ENCODE measurements at regions not wholly inside any gene's neighbourhood (a gene's known extent, or its start where the extent isn't known, plus 50 kb on each side); places are given as distances from the start of the nearest gene placed in this dataset.

GRCh38 chr9:115237385-115237998, 119.5 kb upstream of the TNC start:
- in situ Hi-C loops (cut with MboI; ENCODE audit: low pct_unique_long_range_greater_than_20kb in 2 of 9, low sequenced_read_pairs in 9 of 9, unreplicated experiment in 9 of 9): loop anchor here in 1 of 9 experiments (25.0 kb wide), 1 partner anchor 275 kb away; no protein-coding TSS in a partner anchor

GRCh38 chr9:115240676-115241075, 122.7 kb upstream of the TNC start:
- ATAC-seq (replicated peaks in 6 of 8): no peak

More at GRCh38 chr9:115237385-115237998, 119.5 kb upstream of the TNC start:
- WGBS, 10 experiments: 6 to 100% (median 82%) methylated on average over 1 to 6 of the region's 7 CpGs
- H3K4me3 ChIP-seq: no peak overlapping the region
- no peak overlapping the region for H3K27ac ChIP-seq
- H3K4me1 ChIP-seq (replicated peaks in 1 of 2): peaks cover 10 to 11% of the 10 kb centered on the region in 2 donors
- ATAC-seq (replicated peaks in 6 of 8): peak in 3 of 8 experiments; percentile 49 to 62 (median 62)

GRCh38 chr9:115241641-115242040, 123.7 kb upstream of the TNC start:
- Histone ChIP-seq H3K27ac (no peak overlapping the region), H3K4me1 (replicated peaks in 1 of 2) (no peaks in the 10 kb centered on the region), H3K4me3 (no peak overlapping the region)
- ATAC-seq (replicated peaks in 6 of 8): no peak
- 0 to 91% (median 40%) methylated on average over 1 to 2 of the region's 2 CpGs; no CpG with 5 or more reads in 1 of the 10 experiments for WGBS, 10 experiments
- in situ Hi-C loops (cut with MboI; ENCODE audit: low pct_unique_long_range_greater_than_20kb in 2 of 9, low sequenced_read_pairs in 9 of 9, unreplicated experiment in 9 of 9): loop anchor here in 1 of 9 experiments (25.0 kb wide), 1 partner anchor 271 kb away; no protein-coding TSS in a partner anchor

More at GRCh38 chr9:115240676-115241075, 122.7 kb upstream of the TNC start:
- 58 to 100% (median 100%) methylated on average over 1 of the region's 1 CpG; no CpG with 5 or more reads in 3 of the 10 experiments for WGBS, 10 experiments
- no peaks in the 10 kb centered on the region for H3K4me1 ChIP-seq (replicated peaks in 1 of 2)
- in situ Hi-C loops (cut with MboI; ENCODE audit: low pct_unique_long_range_greater_than_20kb in 2 of 9, low sequenced_read_pairs in 9 of 9, unreplicated experiment in 9 of 9): loop anchor here in 1 of 9 experiments (25.0 kb wide), 1 partner anchor 272 kb away; no protein-coding TSS in a partner anchor
- no peak overlapping the region for H3K27ac ChIP-seq
- H3K4me3 ChIP-seq: no peak overlapping the region

DNA sequence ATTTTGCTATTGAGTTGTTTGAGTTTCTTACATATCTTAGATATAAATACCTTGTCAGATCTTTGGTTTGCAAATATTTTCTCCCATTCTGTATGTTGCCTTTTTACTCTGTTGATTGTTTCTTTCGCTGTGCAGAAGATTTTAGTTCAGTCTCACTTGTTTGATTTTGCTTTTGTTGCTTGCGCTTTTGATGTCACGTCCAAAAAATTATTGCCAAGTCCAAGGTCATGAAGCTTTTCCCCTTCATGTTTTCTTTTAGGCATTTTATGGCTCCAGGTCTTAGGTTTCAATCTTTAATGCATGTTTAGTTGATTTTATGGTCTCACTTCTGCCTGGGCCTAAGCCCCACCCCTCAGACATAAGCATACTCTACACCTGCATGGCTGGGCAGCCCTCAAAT, 131.5 kb upstream of the TNC start:
- 76 to 94% (median 83%) methylated on average over 1 to 3 of the region's 3 CpGs for WGBS, 10 experiments
- Histone ChIP-seq H3K4me3 (no peak overlapping the region), H3K27ac (no peak overlapping the region), H3K4me1 (replicated peaks in 1 of 2) (no peaks in the 10 kb centered on the region)
- no peak for ATAC-seq (replicated peaks in 6 of 8)
- in situ Hi-C loops (cut with MboI; ENCODE audit: low pct_unique_long_range_greater_than_20kb in 2 of 9, low sequenced_read_pairs in 9 of 9, unreplicated experiment in 9 of 9): loop anchor here in 1 of 9 experiments (25.0 kb wide), 1 partner anchor 263 kb away; no protein-coding TSS in a partner anchor

- no peak overlapping the region for H3K4me3 ChIP-seq
Observed at GRCh38 chr9:115250621-115251032, 132.7 kb upstream of the TNC start.

DNA sequence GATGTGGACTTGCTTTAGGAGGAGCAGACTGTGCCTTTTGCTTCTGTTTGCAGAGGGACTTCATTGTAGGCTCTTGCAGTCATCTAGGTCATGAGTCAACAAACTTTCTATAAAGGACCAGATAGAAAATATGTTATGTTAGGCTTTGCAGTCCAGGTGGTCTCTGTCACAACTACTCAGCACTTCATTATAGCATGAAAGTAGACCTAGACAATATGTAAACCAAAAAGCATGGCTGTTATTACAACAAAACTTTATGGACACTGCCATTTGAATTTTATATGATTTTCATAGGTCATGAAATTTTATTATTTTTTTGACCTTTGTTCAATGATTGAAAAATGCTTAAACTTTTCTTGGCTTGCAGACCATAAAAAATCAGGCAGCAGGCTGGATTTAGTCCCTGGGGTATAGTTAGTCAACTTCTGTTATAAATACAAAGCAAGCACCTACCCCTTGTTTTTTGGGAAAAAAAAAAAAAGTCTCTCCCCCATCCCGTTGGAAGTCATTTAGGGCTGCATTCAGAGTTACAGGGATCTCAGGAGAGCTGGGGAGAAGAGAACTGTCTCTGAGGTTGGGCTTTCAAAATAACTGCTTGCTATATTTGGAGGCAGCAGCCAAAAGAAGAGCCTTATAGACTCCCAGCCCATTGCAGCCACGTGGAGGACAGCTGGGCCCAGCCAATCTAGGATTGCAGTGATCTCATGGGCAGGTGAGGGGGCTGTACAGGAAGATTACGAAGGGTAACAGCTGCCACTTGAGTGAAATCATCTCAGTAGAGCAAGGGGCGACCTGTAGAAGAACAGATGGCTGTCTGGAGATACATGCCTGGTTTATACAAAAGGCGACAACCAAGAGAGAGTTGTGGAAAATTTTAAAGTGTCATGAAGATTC, 136.6 kb upstream of the TNC start:
- in situ Hi-C loops (cut with MboI; ENCODE audit: low pct_unique_long_range_greater_than_20kb in 2 of 9, low sequenced_read_pairs in 9 of 9, unreplicated experiment in 9 of 9): no loop called here
- H3K4me3 ChIP-seq: no peak overlapping the region
- H3K27ac ChIP-seq: no peak overlapping the region
- 20 to 87% (median 78%) methylated on average over 1 to 5 of the region's 5 CpGs; no CpG with 5 or more reads in 1 of the 10 experiments for WGBS, 10 experiments
- H3K4me1 ChIP-seq (replicated peaks in 1 of 2): no peaks in the 10 kb centered on the region
- ATAC-seq (replicated peaks in 6 of 8): peak in 2 of 8 experiments; percentile 21 to 27

More at GRCh38 chr9:115250621-115251032, 132.7 kb upstream of the TNC start:
- in situ Hi-C loops (cut with MboI; ENCODE audit: low pct_unique_long_range_greater_than_20kb in 2 of 9, low sequenced_read_pairs in 9 of 9, unreplicated experiment in 9 of 9): no loop called here
- Histone ChIP-seq H3K27ac (no peak overlapping the region), H3K4me1 (replicated peaks in 1 of 2) (no peaks in the 10 kb centered on the region)
- ATAC-seq (replicated peaks in 6 of 8): peak in 3 of 8 experiments; percentile 25 to 63 (median 27)
- WGBS, 10 experiments: 0 to 57% (median 31%) methylated on average over 1 of the region's 1 CpG; no CpG with 5 or more reads in 6 of the 10 experiments

DNA sequence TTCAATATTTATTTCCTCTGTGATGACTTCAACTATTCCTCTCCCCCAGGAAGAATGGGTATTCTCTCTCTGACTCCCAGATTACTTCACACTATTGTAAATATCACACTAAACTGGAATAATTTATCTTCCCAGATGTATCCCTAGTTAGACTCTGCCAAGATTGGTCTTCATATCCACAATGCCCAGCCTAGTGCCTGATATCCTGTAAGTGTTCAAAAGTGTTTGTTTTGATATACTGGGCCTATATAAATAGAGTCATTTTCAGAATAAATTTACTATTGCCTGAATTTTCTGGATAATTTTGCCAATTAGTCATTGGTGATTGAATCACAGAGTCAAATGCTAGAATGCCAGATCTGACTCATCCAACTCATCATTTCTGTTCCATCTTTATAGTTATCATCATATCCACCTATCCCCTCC, 143.7 kb upstream of the TNC start:
- Histone ChIP-seq H3K27ac (no peak overlapping the region), H3K4me3 (no peak overlapping the region), H3K4me1 (replicated peaks in 1 of 2) (no peaks in the 10 kb centered on the region)
- in situ Hi-C loops (cut with MboI; ENCODE audit: low pct_unique_long_range_greater_than_20kb in 2 of 9, low sequenced_read_pairs in 9 of 9, unreplicated experiment in 9 of 9): no loop called here
- ATAC-seq (replicated peaks in 6 of 8): peak in 2 of 8 experiments; percentile 3 to 53

- H3K4me1 ChIP-seq (replicated peaks in 1 of 2): no peaks in the 10 kb centered on the region
- H3K27ac ChIP-seq: no peak overlapping the region
- ATAC-seq (replicated peaks in 6 of 8): peak; percentile 79 to 99 (median 94)
- H3K4me3 ChIP-seq: no peak overlapping the region
- in situ Hi-C loops (cut with MboI; ENCODE audit: low pct_unique_long_range_greater_than_20kb in 2 of 9, low sequenced_read_pairs in 9 of 9, unreplicated experiment in 9 of 9): no loop called here
Observed at GRCh38 chr9:115262477-115262876, 144.5 kb upstream of the TNC start.

DNA sequence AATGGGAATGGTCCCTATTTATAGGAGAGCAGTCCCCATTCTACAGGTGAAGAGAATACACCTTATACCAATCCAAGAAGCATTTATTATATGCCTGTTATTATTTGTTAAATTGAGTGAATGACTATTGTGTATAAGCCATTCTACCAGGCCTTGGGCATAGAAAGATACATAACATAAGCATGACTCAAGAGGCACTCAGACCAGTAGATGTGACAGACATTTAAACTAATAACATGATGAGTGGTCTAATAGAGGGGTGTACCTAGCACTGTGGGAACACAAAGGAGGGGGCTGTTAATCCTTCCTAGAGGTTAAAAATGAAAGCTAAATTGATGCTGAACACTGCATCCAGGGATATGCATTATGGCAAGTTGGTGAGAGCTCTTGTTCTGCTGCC, 145.0 kb upstream of the TNC start:
- Histone ChIP-seq H3K27ac (no peak overlapping the region), H3K4me3 (no peak overlapping the region), H3K4me1 (replicated peaks in 1 of 2) (no peaks in the 10 kb centered on the region)
- in situ Hi-C loops (cut with MboI; ENCODE audit: low pct_unique_long_range_greater_than_20kb in 2 of 9, low sequenced_read_pairs in 9 of 9, unreplicated experiment in 9 of 9): no loop called here
- peak in 3 of 8 experiments; percentile 4 to 29 (median 13) for ATAC-seq (replicated peaks in 6 of 8)

GRCh38 chr9:115263371-115264075, 145.6 kb upstream of the TNC start:
- Histone ChIP-seq H3K4me3 (no peak overlapping the region), H3K4me1 (replicated peaks in 1 of 2) (no peaks in the 10 kb centered on the region), H3K27ac (no peak overlapping the region)
- in situ Hi-C loops (cut with MboI; ENCODE audit: low pct_unique_long_range_greater_than_20kb in 2 of 9, low sequenced_read_pairs in 9 of 9, unreplicated experiment in 9 of 9): no loop called here
- 39 to 100% (median 72%) methylated on average over 1 to 2 of the region's 2 CpGs for WGBS, 10 experiments
- no peak for ATAC-seq (replicated peaks in 6 of 8)

DNA sequence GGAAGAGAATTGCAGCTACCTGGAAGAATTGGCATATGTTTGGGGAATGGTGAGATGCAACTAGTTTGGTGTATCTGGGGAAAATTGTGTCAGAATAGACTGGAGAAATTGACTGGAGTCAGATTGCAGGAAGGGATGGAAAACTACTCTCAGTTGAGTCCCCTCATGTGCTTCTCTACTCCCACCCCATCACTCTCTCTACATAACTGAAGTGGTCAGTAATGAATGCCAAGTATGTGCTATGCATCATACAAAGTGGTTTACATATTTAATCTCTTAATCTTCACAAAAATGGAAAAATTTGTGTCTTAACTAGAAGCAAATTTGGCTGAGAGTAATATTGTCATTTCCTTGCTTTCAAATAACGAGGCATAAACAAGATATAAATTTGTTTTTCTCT, 146.4 kb upstream of the TNC start:
- ATAC-seq (replicated peaks in 6 of 8): no peak
- in situ Hi-C loops (cut with MboI; ENCODE audit: low pct_unique_long_range_greater_than_20kb in 2 of 9, low sequenced_read_pairs in 9 of 9, unreplicated experiment in 9 of 9): no loop called here
- H3K4me1 ChIP-seq (replicated peaks in 1 of 2): no peaks in the 10 kb centered on the region
- H3K27ac ChIP-seq: no peak overlapping the region
- H3K4me3 ChIP-seq: no peak overlapping the region
- WGBS, 10 experiments: 14 to 83% (median 56%) methylated on average over 1 of the region's 1 CpG; no CpG with 5 or more reads in 3 of the 10 experiments

GRCh38 chr9:115267790-115268189, 149.8 kb upstream of the TNC start:
- H3K4me1 ChIP-seq (replicated peaks in 1 of 2): no peaks in the 10 kb centered on the region
- peak in 1 of 8 experiments; percentile 26 for ATAC-seq (replicated peaks in 6 of 8)
- 29 to 100% (median 73%) methylated on average over 1 to 3 of the region's 3 CpGs for whole genome bisulfite sequencing, 10 experiments
- no peak overlapping the region for H3K4me3 ChIP-seq
- H3K27ac ChIP-seq: no peak overlapping the region
- in situ Hi-C loops (cut with MboI; ENCODE audit: low pct_unique_long_range_greater_than_20kb in 2 of 9, low sequenced_read_pairs in 9 of 9, unreplicated experiment in 9 of 9): no loop called here

- Histone ChIP-seq H3K27ac (no peak overlapping the region), H3K4me3 (no peak overlapping the region), H3K4me1 (replicated peaks in 1 of 2) (no peaks in the 10 kb centered on the region)
- 60 to 100% (median 90%) methylated on average over 1 to 4 of the region's 5 CpGs; no CpG with 5 or more reads in 6 of the 10 experiments for WGBS, 10 experiments
- ATAC-seq (replicated peaks in 6 of 8): no peak
- in situ Hi-C loops (cut with MboI; ENCODE audit: low pct_unique_long_range_greater_than_20kb in 2 of 9, low sequenced_read_pairs in 9 of 9, unreplicated experiment in 9 of 9): no loop called here
Observed at GRCh38 chr9:115275753-115276152, 157.8 kb upstream of the TNC start.

Data from motor neuron (in vitro differentiated cells).